HG03064 (cell line): ENCODE measurements at regions not wholly inside any gene's neighbourhood (a gene's known extent, or its start where the extent isn't known, plus 50 kb on each side); places are given as distances from the start of the nearest gene placed in this dataset.
"Not testable (repeated sequence)": the region's sequence is repeated elsewhere in the genome, so short reads cannot be mapped to it uniquely, and the experiment has no call there.

Experiments
- ATAC-seq: cut with Tn5 transposase; IDR thresholded peaks from one replicate; pipeline ENCODE4 v1.9.1; 2021; ENCODE audit warnings: low read depth; ENCODE audit not compliant: unreplicated experiment

DNA sequence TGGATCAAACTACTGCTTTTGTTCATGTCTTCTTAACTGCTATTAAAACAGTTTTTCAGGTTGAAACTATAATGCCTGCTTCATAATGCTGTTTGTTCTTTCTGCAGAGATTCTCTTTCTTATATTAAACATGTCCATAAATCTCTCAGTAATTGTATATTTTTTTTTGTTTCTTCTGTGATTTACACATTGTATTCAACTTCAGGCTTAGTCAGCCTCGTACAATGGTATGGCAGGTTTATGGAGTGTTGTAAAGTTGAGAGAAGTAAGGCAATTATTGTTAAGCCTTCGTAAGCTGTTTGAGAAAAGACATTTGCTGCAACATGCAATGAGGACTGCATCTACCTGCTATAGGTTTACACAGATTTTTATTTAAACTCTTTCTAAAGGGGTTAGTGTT, 977.1 kb downstream of the DIPK2A start:
- ATAC-seq: no peak

DNA sequence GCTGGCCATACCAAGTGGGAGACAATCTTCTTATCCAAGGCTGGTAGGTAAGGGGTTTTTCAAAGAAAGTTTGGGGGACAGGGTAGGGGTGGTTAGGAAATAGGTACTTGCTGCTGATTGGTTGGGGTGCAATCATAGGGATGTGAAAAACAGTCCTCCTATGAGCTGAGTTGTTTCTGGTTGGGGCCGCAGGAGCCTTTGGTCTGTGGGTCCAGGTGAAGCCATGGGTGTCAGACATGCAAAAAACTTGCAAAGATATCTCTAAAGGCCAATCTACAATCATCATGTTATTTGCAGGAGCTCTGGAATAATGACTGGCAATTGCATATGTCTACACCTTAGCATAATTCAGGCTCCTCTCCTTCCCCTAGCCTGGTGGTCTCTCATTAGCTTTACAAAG, 982.3 kb downstream of the DIPK2A start:
- no peak for ATAC-seq

DNA sequence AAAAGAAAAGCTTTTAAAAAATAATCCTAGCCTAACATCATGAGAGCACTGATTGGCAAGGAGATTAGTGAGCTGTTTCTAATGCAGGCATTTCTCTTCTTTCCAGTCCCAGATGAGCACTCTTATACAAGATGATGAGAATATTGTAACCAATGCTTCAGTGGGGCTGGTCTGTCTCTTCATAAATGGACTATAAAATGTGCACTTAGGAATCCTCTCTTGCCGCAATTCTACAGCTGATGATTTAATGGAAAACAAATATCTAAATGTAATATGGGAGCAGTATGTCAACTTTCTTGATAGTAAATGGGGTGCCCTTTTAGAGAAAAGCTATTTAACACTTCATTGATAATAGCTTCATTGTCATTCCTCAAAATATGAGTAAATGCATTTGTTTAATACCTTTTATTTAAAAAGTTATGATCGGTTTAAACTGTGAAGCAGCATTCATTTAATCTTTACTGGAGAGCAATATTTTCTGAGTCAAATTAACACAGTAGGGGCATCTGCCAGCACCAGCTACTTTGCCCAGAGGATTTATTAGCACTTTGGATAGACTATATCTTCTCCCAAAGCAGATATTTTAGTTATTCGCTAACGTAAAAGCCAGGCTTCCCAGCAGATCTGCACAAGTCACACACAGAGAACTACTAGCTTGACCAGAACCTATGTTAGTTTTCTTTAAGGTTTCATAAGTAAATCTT, 985.9 kb downstream of the DIPK2A start:
- ATAC-seq: no peak

DNA sequence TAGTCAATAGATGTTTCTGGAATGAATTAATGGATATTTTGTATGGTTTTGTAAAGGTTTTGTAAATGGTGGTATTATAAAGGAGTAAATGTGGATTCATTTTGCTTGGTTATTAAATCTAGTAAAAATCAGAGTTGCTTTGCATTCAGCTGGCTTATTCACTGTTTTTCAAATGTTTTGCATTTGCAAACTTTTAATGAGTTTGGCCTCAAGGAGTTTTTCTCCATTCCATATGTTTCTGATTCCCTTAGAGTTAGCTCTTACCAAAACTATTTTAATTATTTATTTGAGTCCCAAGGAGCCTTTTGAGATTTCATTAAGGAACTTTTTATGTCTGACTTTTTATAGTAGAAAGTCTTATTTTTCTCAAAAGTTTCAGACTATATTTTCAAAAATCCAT, 992.2 kb downstream of the DIPK2A start:
- no peak for ATAC-seq

DNA sequence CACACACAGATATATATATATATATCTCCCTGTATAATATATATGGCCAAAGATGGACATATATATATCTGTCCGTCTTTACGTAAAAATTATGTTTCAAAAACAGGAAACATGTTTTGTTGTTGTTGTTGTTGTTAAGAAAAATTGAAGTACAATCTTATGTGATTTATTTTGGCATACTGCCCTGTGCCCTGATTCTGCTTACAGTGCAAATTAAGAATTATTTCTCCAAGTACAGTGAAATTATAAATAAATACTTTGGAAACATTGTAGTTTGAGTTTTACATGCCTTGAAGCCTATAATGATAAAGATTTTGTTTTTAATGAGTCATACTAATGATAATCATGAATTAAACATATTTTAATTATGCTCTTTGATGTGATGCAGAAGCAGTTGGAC, 994.9 kb downstream of the DIPK2A start:
- ATAC-seq: no peak

DNA sequence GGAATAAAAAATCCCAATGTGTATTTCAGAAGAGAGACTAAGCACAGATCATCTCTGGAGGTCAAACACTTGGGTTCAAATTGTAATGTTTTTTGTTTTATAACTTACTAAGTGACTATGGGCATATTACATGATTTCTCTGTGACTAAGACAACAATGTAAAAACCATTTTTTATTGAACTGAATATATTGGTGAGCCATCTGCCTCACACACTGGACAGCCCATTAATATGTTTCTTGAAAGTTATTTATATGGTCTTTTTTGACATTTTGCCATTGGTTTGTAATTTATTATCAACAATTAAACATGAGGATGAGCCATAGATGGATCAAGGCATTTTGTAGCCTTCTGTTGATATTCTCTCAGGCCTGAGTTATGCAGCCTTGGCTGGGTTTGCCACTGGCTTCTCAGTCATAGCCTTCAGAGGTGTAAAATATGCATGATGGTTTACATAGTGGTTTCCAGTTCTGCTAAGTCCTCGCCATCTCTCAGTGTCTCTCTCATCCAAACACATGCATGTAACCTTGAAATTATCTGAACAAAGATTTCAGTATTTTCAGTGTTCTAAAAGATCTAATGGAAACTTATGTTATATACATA, 997.2 kb downstream of the DIPK2A start:
- ATAC-seq: no peak

DNA sequence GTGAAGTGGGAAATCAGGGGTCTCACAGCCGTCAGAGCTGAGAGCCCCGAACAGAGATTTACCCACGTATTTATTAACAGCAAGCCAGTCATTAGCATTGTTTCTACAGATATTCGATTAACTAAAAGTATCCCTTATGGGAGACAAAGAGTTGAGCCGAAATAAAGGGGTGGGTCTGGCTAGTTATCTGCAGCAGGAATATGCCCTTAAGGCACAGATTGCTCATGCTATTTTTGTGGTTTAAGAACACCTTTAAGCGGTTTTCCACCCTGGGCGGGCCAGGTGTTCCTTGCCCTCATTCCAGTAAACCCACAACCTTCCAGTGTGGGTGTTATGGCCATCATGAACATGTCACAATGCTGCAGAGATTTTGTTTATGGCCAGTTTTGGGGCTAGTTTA, 1012.9 kb downstream of the DIPK2A start:
- not testable (repeated sequence) for ATAC-seq

DNA sequence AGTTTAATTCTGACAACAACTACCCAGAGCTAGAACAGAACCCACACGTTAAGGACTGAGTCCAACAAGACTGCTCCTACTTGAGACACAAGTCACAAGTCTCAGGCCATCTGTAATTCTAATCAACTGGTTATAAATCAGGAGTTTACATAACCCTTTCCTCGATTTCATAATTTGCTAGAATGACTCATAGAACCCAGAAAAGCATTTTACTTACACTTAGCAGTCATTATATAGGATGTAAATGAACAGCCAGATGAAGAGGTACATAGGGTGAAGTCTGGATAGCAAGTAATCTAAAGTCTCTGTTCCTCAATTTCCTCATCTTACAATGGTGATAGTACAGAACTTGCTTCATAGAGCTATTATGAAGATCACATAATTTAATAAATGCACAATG, 1018.2 kb downstream of the DIPK2A start:
- no peak for ATAC-seq

DNA sequence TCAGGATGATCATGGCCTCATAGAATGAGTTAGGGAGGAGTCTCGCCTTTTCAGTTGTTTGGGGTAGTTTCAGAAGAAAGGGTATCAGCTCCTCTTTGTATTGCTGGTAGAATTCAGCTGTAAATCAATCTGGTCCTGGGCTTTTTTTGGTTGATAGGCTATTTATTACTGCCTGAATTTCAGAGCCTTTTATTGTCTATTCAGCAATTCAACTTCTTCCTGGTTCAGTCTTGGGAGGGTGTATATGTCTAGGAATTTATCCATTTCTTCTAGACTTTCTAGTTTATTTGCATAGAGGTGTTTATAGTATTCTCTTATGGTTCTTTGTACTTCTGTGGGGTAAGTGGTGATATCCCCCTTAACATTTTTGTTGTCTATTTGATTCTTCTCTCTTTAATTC, 1024.2 kb downstream of the DIPK2A start:
- ATAC-seq: no peak

DNA sequence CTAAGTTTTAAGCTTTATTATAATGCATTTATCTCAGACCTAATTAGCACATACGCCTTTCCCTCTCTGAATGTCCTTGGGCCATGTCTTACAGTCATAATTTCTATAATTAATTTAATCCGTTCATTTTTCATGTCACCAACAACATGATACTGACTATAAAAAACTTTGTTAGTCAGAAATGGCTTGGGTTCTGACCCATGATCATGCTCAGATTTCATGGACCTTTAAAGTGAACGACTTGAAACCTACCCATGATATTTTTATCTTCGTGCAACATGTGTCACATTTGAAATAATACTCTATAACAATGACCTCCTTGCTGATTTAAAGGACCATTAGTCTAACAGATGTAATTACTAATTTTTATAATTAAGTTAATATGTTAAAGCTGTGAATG, 1033.8 kb downstream of the DIPK2A start:
- ATAC-seq: no peak

DNA sequence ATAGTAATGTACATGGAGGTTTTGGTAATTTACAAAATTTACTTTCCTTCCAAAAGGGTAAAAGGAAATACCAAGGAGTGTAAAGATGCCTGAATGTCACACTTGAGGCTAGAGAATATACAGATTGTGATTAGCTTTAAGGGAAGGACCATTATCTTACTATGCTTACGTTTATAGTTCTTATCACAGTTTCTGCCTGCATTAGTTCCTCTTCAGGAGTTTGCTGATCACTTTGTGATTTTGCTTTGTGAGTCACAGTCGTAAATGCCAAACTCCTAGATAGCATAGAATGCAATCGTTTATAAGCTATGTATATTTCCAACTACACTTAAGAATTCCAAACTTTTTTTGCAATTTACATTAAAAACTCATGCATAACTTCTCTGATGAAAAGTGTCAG, 1034.6 kb downstream of the DIPK2A start:
- no peak for ATAC-seq

DNA sequence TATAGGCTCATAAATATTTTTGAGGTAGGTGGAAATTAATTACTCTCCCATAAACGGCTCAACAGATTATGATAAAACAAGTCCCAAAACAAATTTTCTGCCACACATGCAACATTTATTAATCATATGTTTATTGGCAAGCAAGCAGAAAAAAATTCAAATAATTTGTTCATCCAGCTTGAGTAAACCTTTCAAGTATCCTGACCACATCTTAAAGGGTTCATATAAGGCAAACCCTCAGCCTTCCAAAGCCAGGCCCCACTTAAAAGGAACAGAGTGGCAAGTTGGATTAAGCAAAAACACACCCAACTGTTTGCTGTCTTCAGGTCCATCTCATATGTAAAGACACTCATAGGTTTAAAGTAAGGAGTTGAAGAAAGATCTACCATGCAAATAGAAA, 1042.3 kb downstream of the DIPK2A start:
- ATAC-seq: no peak

DNA sequence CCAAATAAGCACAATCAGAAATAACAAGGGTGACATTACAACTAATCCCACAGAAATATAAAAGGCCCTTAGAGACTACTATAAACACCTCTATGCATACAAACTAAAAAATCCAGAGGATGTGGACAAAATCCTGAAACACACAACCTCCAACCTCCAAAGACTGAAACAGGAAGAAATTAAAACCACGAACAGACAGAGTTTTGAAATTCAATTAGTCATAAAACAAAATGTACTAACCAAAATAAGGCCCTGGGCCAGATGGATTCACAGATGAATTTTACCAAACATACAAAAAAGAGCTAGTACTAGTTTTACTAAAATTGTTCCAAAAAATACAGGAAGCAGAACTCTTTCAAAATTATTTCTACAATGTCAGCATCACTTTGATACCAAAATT, 1043.6 kb downstream of the DIPK2A start:
- no peak for ATAC-seq

DNA sequence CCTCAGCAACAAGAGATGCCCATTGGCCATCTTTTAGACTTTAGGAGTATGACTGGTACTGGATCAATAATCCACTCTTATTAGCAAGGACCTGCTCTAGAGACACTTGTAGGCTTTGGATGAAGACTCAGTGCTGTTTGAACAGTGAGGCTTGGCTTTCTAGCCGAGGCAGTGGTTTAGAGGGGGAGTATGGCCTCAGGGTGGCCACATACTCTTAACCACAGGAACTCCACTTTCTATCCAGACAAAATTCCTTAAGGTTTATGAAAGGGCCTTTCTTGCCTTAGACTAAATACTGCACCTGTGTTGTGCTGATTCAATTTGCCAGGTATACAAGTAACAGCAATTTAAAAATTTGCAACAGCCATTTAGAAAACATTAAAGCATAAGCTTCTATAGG, 1046.3 kb downstream of the DIPK2A start:
- ATAC-seq: no peak

DNA sequence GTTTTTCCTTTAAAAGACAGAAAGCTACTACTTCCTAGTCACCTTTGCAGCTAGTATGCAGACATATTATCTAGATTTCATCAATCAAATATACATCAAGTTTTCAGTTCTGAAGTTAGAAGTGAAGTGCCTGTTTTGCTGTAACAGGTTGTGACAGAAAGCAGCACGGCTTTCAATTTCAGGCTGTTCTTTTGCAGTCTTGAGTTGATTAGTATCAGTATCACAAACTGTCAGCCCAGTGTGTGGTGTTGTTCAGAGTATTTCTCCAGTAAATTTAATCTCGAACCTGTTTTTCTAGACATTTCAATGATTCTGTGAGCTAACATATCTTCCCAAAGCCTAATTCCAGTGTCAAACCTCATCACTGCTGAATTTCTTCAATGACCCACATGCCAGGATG, 1050.8 kb downstream of the DIPK2A start:
- no peak for ATAC-seq

DNA sequence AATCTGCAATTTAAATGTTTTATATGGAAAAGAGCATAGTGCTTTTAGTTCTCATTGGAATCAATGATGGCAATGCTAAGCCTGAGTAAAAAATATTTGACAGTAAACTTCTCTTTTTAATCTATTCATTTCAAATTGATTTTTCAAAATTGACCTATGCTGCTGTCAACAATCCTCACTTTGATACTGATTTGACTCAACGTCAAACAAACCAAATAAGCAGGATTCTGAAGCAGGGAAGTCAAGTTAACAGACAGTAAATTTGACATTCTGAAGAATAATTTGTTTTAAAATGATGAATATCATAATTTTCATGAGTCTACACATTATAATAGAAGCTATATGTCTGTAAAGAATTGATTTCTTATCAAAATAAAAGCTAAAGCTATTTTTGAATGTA, 1053.1 kb downstream of the DIPK2A start:
- no peak for ATAC-seq

DNA sequence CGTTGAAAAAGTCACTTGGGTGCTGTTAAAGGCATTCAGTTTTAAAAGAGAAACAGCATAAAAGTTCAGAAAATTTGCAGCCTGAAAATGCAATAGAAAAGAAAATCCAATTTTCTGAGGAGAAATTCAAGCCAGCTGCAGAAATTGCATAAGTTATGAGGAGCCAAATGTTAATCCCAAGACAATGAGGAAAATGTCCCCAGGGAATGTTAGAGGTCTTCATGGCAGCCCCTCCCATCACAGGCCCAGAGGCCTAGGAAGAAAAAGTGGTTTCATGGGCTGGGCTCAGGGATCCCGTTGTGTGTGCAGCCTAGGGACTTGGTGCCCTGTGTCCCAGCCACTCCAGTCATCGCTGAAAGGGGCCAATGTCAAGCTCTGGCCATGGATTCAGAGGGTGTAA, 1055.6 kb downstream of the DIPK2A start:
- not testable (repeated sequence) for ATAC-seq

DNA sequence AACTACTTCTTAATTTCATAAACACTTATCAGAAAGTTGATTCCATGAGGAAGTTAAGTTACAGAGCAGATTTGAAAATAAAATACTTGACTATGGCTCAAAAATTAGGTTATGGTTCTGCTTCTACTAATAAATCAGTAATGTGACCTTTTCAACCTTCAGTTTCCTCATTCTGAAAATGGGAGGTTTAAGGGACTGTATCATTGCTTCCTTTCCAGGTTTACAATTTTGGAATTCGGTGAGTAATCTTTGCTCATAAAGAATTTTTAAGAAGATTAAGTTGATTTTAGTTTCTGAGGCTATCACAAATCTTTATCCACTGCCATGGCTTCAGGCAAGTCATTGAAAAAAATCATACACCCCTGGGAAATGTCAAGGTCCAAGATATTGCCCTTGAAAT, 1061.2 kb downstream of the DIPK2A start:
- ATAC-seq: no peak

DNA sequence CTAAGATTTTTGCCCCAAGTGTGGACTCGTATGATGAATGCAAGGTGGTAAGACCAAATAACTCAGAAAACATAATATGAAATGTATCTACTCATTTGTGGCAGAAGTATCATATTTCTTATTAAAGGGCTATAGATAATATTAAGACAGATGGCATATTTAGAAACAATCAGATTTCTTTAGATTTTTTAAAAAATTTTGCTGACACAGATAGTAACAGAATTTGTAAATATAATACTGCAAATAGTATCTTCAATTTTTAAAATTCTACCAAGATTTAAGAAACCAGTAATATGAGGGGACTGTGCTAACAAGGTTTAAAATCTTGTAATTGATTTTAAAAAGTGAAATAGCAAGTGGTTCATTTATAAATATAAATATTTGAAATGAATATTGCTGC, 1064.1 kb downstream of the DIPK2A start:
- no peak for ATAC-seq

DNA sequence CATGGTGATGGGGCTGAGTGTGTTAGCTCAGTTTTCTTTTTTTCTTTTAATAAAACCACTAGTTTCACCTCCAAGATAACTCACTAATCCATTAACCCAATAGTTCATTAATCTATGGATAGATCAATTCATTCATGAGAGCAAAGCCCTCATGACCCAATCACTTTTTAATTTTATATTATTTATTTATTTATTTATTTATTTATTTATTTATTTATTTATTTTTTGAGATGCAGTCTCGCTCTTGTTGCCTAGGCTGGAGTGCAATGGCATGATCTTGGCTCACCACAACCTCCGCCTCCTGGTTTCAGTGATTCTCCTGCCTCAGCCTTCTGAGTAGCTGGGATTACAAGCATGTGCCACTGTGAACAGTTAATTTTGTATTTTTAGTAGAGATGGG, 1082.4 kb downstream of the DIPK2A start:
- not testable (repeated sequence) for ATAC-seq

DNA sequence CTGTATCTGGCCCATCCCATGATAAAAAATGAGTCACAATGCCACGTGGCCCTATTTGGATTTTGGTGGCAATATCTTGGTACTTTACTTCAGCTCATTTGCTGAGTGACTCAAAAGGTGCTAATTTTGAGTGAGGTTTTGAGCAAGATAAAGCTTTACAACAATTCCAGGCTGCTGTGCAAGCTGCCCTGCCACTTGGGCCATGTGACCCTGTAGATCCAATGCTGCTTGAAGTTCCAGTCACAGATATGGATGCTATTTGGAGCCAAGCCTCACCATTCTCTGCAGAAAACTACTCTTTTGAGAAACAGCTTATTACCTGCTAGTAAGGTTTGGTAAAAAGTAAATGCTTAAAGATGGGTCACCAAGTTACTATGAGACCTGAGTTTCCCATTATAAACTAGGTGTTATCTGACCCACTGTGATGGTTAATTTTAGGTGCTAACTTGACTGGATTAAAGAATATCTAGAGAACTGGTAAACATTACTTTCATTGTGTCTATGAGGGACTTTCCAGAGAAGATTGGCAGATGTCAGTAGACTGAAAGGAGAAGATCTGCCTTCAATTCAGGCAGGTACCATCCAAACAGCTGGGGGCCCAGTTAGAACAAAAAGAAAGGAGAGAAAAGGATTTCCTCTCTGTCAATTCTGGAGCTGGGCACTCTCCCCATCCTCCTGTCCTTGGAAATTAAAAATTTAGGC, 1083.9 kb downstream of the DIPK2A start:
- ATAC-seq: no peak

DNA sequence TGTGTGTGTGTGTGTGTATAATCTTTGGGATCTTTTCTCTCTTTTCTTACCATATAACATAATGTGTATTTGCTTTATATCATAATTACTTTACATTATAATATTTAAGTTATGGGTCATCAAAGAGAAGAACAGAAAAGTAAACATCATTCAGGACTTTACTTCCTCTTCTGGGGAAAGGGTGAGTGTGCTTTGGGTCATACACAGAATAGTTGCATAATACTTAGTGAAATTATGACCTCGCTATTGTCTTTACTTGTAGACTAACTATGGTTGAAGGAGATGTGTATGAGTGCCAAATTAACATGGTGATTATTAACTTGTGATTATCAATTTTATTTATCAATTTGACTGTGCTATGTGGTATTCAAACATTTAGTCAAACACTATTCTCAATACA, 1086.9 kb downstream of the DIPK2A start:
- ATAC-seq: no peak
